GM10266 (cell line): ENCODE measurements at regions not wholly inside any gene's neighbourhood (a gene's known extent, or its start where the extent isn't known, plus 50 kb on each side); places are given as distances from the start of the nearest gene placed in this dataset.

Source experiments
- DNase-seq: peaks from one replicate; pipeline ENCODE4 v3.0.0; 2012; ENCODE audit errors: extremely low spot score
- CTCF ChIP-seq: IDR thresholded peaks from 2 replicates; pipeline ENCODE4 v1.5.1; 2012; ENCODE audit warnings: mild to moderate bottlenecking, low read depth; ENCODE audit not compliant: control insufficient read depth, insufficient read depth; ENCODE audit errors: missing control alignments

- TF ChIP-seq CTCF, result no peak
- no peak for DNase-seq
Measured at GRCh38 chr17:77846531-77847085, 111.9 kb upstream of the TNRC6C start.

GRCh38 chr17:77847221-77848085 is 111.0 kb upstream of the TNRC6C start:
- no peak for TF ChIP-seq CTCF
- DNase-seq, result no peak

GRCh38 chr17:77848257-77848656 is 110.2 kb upstream of the TNRC6C start:
- DNase-seq, result no peak
- no peak for TF ChIP-seq CTCF

- TF ChIP-seq CTCF, result no peak
- no peak for DNase-seq
Measured at GRCh38 chr17:77849239-77849638, 109.3 kb upstream of the TNRC6C start.

GRCh38 chr17:77851921-77852320 is 106.6 kb upstream of the TNRC6C start:
- DNase-seq, result no peak
- TF ChIP-seq CTCF, result no peak

- no peak for TF ChIP-seq CTCF
- no peak for DNase-seq
Measured at GRCh38 chr17:77852731-77853130, 105.8 kb upstream of the TNRC6C start.
